ENCODE measurements at regions not wholly inside any gene's neighbourhood (a gene's known extent, or its start where the extent isn't known, plus 50 kb on each side); places are given as distances from the start of the nearest gene placed in this dataset.

DNA sequence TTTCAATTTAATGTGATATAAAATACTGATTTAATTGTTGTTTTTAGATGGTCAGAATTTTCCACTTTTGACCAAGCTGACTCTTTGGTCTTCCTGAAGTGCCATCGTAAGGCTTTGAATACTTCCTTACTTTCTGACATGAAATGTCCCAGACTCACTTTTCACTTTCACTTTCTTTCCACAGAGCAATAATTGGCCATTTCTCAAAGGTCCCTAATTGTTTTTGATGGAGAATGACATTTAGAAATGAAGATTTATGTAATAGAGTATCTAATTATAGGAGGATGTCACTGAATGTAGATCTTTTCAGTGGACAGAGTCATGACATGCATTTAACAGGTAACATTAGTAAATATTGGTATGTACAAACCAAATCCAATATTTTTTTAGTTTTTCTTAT, 1141.6 kb downstream of the KCNT2 start:
- H3K4me1 Mint-ChIP-seq = no peaks in the 10 kb centered on the region
- ATAC-seq (no peak), DNase-seq (no peak)
- POLR2A ChIA-PET = no interaction called here
- CTCF ChIA-PET = no interaction called here
- intact Hi-C loops (cut with DNase I, micrococcal nuclease) = no loop called here
- H3K9me3 Mint-ChIP-seq (ENCODE audit: low read depth) = no peaks in the 10 kb centered on the region
- no peak overlapping the region for H3K27ac Mint-ChIP-seq
- no peaks in the 10 kb centered on the region for H3K27me3 Mint-ChIP-seq
- H3K4me3 Mint-ChIP-seq = no peak overlapping the region
- no peaks in the 10 kb centered on the region for H3K36me3 Mint-ChIP-seq (ENCODE audit: low read depth)

DNA sequence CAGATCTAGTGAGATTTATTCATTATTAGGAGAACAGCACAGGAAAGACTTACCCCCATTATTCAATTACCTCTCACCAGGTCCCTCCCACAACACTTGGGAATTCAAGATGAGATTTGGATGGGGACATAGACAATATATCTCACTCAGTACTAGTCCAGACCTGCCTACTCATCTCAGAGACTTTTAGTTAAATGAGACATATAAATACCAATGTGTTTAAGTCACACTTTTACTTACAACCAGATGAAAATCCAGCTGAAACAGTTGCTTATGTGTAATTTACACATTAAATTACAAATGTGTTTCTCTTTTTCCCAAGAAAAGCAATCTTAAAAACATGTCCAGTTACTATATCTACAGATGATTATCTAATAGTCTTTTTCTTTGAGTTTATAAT, 1145.6 kb downstream of the KCNT2 start:
- Mint-ChIP-seq H3K27ac (no peak overlapping the region), H3K4me3 (no peak overlapping the region), H3K27me3 (no peaks in the 10 kb centered on the region), H3K9me3 (ENCODE audit: low read depth) (no peaks in the 10 kb centered on the region), H3K4me1 (no peaks in the 10 kb centered on the region), H3K36me3 (ENCODE audit: low read depth) (no peaks in the 10 kb centered on the region)
- DNase-seq = no peak
- ChIA-PET POLR2A (no interaction called here), CTCF (no interaction called here)
- intact Hi-C loops (cut with DNase I, micrococcal nuclease) = no loop called here
- ATAC-seq = no peak

DNA sequence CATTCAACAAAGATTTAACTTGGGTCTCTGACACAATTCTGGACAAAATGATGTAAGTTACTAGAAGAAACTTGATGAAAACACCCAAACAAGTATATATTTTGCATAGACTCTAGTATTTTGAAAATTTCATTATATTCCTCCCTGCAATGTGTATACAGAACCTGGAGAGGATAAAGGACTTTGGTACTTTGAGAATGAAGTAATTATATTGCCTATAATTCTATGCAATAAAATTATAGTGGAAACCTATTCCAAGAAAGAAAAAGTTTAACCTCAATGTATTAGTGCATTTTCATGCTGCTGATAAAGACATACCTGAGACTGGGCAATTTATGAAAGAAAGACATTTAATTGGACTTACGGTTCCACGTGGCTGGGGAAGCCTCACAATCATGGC, 1146.1 kb downstream of the KCNT2 start:
- POLR2A ChIA-PET = no interaction called here
- Mint-ChIP-seq H3K4me3 (no peak overlapping the region), H3K27ac (no peak overlapping the region), H3K9me3 (ENCODE audit: low read depth) (no peaks in the 10 kb centered on the region), H3K4me1 (no peaks in the 10 kb centered on the region), H3K27me3 (no peaks in the 10 kb centered on the region), H3K36me3 (ENCODE audit: low read depth) (no peaks in the 10 kb centered on the region)
- DNase-seq = no peak
- intact Hi-C loops (cut with DNase I, micrococcal nuclease) = no loop called here
- CTCF ChIA-PET = no interaction called here
- ATAC-seq = no peak

DNA sequence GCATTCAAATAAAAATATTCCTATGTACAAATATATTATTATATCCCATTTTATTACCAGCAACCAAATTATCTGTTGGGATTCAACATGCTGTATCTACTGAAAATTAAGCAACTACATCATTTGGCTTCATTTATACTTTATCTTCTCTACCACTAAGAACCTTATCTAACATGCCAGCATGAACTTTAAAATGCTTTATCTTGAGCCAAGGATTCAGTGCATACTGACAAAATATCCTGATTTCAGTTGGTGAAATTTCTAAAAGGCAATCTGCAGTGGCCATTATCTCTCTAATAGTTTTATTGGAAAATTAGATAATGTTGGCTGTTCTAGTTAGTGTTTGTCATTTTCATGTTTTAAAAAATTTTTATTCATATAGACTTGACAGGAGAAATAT, 1149.9 kb downstream of the KCNT2 start:
- Mint-ChIP-seq H3K36me3 (ENCODE audit: low read depth) (no peaks in the 10 kb centered on the region), H3K4me1 (no peaks in the 10 kb centered on the region), H3K4me3 (no peak overlapping the region), H3K27ac (no peak overlapping the region), H3K27me3 (no peaks in the 10 kb centered on the region), H3K9me3 (ENCODE audit: low read depth) (no peaks in the 10 kb centered on the region)
- ChIA-PET POLR2A (no interaction called here), CTCF (no interaction called here)
- intact Hi-C loops (cut with DNase I, micrococcal nuclease) = no loop called here
- DNase-seq = no peak
- ATAC-seq = no peak

DNA sequence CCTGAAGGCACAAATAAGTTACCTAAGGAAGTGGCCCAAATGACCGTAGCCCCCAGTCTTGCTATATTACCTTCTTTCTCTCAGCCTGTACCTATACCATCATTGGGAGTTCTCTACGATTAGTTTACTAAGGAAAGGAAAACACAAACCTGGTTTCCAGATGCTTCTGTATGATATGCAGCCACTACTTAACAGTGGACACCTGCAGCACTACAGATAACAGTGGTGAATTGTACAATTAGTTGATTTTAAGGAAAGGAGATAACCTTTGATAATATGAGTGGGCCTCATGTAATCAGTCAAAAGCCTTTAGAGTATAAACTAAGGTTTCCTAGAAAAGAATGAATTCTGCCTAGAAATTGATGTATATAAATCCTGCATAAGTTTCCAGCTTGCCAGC, 1157.4 kb downstream of the KCNT2 start:
- Mint-ChIP-seq H3K27ac (no peak overlapping the region), H3K9me3 (ENCODE audit: low read depth) (peaks cover 9% of the 10 kb centered on the region), H3K36me3 (ENCODE audit: low read depth) (no peaks in the 10 kb centered on the region), H3K27me3 (no peaks in the 10 kb centered on the region), H3K4me1 (no peaks in the 10 kb centered on the region), H3K4me3 (no peak overlapping the region)
- ATAC-seq = no peak
- ChIA-PET CTCF (no interaction called here), POLR2A (no interaction called here)
- intact Hi-C loops (cut with DNase I, micrococcal nuclease) = no loop called here
- DNase-seq = no peak

DNA sequence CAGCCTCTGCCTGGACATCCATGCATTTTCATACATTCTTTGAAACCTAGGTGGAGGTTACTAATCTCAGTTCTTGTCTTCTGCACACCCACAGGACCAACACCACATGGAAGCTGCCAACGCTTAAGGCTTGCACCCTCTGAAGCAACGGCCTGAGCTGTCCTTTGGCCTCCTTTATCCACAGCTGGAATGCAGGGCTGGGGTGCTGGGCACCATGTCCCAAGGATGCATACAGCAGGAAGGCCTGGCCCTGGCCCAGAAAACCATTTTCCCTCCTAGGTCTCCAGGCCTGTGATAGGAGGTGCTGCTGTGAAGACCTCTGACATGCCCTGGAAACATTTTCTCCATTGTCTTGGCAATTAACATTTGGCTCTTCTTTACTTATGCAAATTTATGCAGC, 1168.6 kb downstream of the KCNT2 start:
- no peaks in the 10 kb centered on the region for H3K27me3 Mint-ChIP-seq
- H3K27ac Mint-ChIP-seq = no peak overlapping the region
- no peaks in the 10 kb centered on the region for H3K9me3 Mint-ChIP-seq (ENCODE audit: low read depth)
- no peak overlapping the region for H3K4me3 Mint-ChIP-seq
- DNase-seq (no peak), ATAC-seq (no peak)
- POLR2A ChIA-PET = no interaction called here
- no peaks in the 10 kb centered on the region for H3K4me1 Mint-ChIP-seq
- intact Hi-C loops (cut with DNase I, micrococcal nuclease) = no loop called here
- CTCF ChIA-PET = no interaction called here
- no peaks in the 10 kb centered on the region for H3K36me3 Mint-ChIP-seq (ENCODE audit: low read depth)

DNA sequence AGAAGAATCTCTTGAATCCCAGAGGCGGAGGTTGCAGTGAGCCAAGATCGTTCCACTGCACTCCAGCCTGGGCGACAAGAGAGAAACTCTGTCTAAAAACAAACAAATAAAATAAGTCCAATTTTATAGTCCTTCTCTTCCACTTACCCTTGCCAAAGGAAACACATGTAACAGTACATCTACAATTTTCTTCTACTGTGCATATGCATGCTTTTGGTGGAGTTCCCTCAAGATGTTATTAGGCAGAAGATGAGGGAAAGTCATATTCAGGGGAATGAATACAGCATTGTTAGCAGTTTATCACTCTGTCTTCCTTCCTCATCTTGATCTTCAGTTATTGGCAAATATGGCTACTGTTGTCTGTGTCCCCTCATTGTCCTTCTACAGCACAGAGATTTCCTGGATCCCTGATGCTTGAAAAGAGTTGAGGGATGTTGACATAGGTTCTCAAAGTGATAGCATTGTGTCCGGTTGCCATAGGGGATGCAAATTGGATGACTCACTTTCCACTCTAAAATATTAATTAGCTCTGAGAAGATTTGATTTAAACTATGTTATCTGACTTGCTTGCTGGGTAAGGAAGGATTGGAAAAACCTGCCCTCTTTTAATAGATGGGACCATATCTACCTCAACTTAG, 1173.6 kb downstream of the KCNT2 start:
- POLR2A ChIA-PET = no interaction called here
- ATAC-seq = no peak

DNA sequence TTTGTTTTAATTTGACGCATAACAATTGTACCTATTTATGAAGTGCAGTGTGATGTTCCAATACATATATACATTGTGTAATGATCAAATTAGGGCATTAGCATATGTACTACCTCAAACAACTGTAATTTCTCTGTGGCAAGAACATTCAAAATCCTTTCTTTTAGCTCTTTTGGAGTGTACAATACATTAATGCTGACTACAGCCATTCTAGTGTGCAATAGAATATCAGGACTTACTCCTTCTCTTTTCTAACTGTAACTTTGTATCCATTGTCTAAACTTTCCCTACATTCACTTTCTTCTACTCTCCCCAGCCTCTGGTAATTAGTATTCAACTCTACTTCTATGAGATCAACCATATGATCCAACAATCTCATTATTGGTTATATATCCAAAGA, 1177.4 kb downstream of the KCNT2 start:
- H3K27me3 Mint-ChIP-seq = no peaks in the 10 kb centered on the region
- ATAC-seq = no peak
- CTCF ChIA-PET = no interaction called here
- intact Hi-C loops (cut with DNase I, micrococcal nuclease) = no loop called here
- no peaks in the 10 kb centered on the region for H3K4me1 Mint-ChIP-seq
- POLR2A ChIA-PET = no interaction called here
- no peak overlapping the region for H3K4me3 Mint-ChIP-seq
- DNase-seq = no peak
- no peaks in the 10 kb centered on the region for H3K36me3 Mint-ChIP-seq (ENCODE audit: low read depth)
- H3K9me3 Mint-ChIP-seq (ENCODE audit: low read depth) = peaks cover 2% of the 10 kb centered on the region
- no peak overlapping the region for H3K27ac Mint-ChIP-seq

More for the DNA sequence above, 1173.6 kb downstream of the KCNT2 start:
- intact Hi-C loops (cut with DNase I, micrococcal nuclease) = no loop called here
- no peak for DNase-seq
- no peak overlapping the region for H3K27ac Mint-ChIP-seq
- no peaks in the 10 kb centered on the region for H3K9me3 Mint-ChIP-seq (ENCODE audit: low read depth)
- CTCF ChIA-PET = interaction anchor here (0.6 kb wide), 1 partner anchor 184 kb away, joined by 3 read pairs; no protein-coding TSS in a partner anchor
- no peak overlapping the region for H3K4me3 Mint-ChIP-seq
- no peaks in the 10 kb centered on the region for H3K4me1 Mint-ChIP-seq
- no peaks in the 10 kb centered on the region for H3K27me3 Mint-ChIP-seq
- H3K36me3 Mint-ChIP-seq (ENCODE audit: low read depth) = no peaks in the 10 kb centered on the region

DNA sequence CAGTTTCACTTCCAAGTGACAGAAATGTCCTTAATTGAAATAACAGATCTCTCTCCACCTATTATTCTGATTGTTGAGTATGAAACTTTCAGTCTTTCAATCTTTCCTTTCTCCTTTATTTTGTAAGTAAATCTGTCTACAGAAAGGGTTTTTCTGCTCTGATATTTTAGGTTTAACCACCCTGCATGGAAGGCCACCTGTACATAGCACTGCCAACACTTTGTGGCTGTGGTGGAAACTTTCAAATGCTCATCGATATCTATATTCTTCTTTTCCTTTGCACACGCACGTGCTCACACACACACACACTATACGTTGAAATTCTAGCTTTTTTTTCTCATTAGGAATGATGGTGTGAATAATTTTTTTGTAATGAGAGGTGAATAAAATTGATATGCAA, 1179.3 kb downstream of the KCNT2 start:
- CTCF ChIA-PET = no interaction called here
- no peak for ATAC-seq
- Mint-ChIP-seq H3K36me3 (ENCODE audit: low read depth) (no peaks in the 10 kb centered on the region), H3K4me1 (no peaks in the 10 kb centered on the region), H3K27me3 (no peaks in the 10 kb centered on the region), H3K4me3 (no peak overlapping the region), H3K27ac (no peak overlapping the region), H3K9me3 (ENCODE audit: low read depth) (peaks cover 2% of the 10 kb centered on the region)
- POLR2A ChIA-PET = no interaction called here
- intact Hi-C loops (cut with DNase I, micrococcal nuclease) = no loop called here
- no peak for DNase-seq

DNA sequence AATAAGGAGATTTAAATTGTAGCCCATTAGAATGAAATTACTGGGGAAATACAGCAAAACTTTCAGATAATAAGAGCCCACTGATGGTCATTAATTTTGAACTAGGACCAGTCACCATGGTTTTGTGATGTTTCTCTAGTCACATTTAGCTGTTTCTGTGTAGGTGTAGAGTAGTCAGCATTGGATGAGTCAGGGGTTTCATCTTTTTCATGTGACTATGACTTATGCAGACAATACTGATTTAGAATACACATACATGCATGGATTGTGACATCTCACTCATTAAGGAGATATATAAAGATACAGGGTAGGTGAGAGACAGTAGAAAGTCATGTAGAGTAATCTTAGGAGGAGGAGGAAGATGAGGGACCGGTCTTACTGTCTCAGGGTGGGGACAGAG, 1192.7 kb downstream of the KCNT2 start:
- no peak for DNase-seq
- peak; percentile 39 for ATAC-seq
- no peaks in the 10 kb centered on the region for H3K27me3 Mint-ChIP-seq
- peaks cover 2% of the 10 kb centered on the region for H3K9me3 Mint-ChIP-seq (ENCODE audit: low read depth)
- intact Hi-C loops (cut with DNase I, micrococcal nuclease) = no loop called here
- no peaks in the 10 kb centered on the region for H3K4me1 Mint-ChIP-seq
- H3K27ac Mint-ChIP-seq = no peak overlapping the region
- ChIA-PET CTCF (no interaction called here), POLR2A (no interaction called here)
- no peaks in the 10 kb centered on the region for H3K36me3 Mint-ChIP-seq (ENCODE audit: low read depth)
- H3K4me3 Mint-ChIP-seq = no peak overlapping the region

DNA sequence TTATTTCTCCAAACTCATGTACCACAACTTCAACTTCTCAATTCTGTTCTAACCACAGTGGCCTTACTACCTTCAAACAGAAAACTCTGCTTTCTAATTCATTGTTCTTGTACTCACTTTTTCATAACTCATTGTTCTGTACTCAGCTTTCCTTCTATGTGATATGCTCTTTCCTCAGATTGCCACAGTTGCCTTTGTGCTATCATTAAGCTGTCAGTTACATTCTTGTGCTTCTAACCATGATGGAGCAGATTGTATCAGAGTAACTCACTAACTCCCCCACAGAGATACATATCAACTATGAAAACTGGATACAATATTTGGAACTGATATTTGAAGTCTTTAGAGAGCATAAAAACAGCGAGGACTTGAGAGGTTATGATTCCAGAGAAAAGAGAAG, 1213.7 kb downstream of the KCNT2 start:
- no peaks in the 10 kb centered on the region for H3K36me3 Mint-ChIP-seq (ENCODE audit: low read depth)

DNA sequence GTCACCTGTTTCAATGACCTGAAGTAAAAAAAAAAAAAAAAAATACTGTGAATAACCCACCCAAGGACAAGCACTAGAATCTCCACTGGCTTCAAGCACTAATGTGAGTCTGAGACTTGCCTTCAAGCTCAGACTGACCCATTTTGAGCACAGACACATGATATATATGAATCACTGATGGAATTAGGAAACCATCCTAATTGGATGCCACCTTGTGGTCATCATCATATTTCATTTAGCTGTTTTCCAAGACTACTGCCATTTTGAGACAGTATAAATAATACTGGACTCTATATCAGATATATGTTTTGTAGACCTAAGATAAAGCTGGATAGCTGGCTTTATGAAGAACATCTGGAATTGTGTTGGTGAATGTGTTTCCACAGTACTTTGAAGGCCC, 1232.0 kb downstream of the KCNT2 start:
- H3K27me3 Mint-ChIP-seq = no peaks in the 10 kb centered on the region
- no peaks in the 10 kb centered on the region for H3K9me3 Mint-ChIP-seq (ENCODE audit: low read depth)
- ATAC-seq = no peak
- ChIA-PET POLR2A (no interaction called here), CTCF (no interaction called here)
- no peaks in the 10 kb centered on the region for H3K4me1 Mint-ChIP-seq
- no peaks in the 10 kb centered on the region for H3K36me3 Mint-ChIP-seq (ENCODE audit: low read depth)
- no peak overlapping the region for H3K27ac Mint-ChIP-seq
- DNase-seq = no peak
- intact Hi-C loops (cut with DNase I, micrococcal nuclease) = no loop called here
- no peak overlapping the region for H3K4me3 Mint-ChIP-seq

More for the DNA sequence above, 1213.7 kb downstream of the KCNT2 start:
- CTCF ChIA-PET = interaction anchor here (0.6 kb wide), 1 partner anchor 18 kb away, joined by 3 read pairs; no protein-coding TSS in a partner anchor
- ATAC-seq (no peak), DNase-seq (no peak)
- no peak overlapping the region for H3K4me3 Mint-ChIP-seq
- no peaks in the 10 kb centered on the region for H3K27me3 Mint-ChIP-seq
- peaks cover under 1% of the 10 kb centered on the region for H3K9me3 Mint-ChIP-seq (ENCODE audit: low read depth)
- H3K4me1 Mint-ChIP-seq = no peaks in the 10 kb centered on the region
- POLR2A ChIA-PET = no interaction called here
- no peak overlapping the region for H3K27ac Mint-ChIP-seq
- intact Hi-C loops (cut with DNase I, micrococcal nuclease) = no loop called here

DNA sequence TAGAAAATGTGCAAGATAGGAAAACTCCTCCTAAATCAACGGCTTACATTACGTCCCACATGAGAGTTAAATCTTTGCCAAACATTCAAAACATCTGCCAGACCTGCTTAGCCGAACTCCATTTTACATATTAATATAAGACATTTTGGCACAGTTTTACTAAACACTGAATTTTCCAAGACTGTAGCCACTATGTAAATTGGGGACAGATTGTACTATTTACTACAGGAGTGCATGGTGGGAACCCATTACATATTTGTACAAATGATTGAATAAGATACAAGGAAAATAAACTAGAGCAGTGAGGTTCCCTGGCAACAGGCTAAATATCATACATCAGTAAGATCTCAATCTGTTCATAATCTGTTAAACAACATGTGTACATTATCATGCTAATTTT, 1234.4 kb downstream of the KCNT2 start:
- Mint-ChIP-seq H3K27ac (no peak overlapping the region), H3K4me1 (no peaks in the 10 kb centered on the region)

More for the DNA sequence above, 1234.4 kb downstream of the KCNT2 start:
- Mint-ChIP-seq H3K9me3 (ENCODE audit: low read depth) (no peaks in the 10 kb centered on the region), H3K27me3 (no peaks in the 10 kb centered on the region), H3K36me3 (ENCODE audit: low read depth) (no peaks in the 10 kb centered on the region), H3K4me3 (no peak overlapping the region)
- CTCF ChIA-PET = interaction anchor here (0.6 kb wide), 1 partner anchor 8 kb away, joined by 3 read pairs; no protein-coding TSS in a partner anchor
- intact Hi-C loops (cut with DNase I, micrococcal nuclease) = no loop called here
- DNase-seq = no peak
- POLR2A ChIA-PET = no interaction called here
- ATAC-seq = no peak
